ENCODE measurements at regions not wholly inside any gene's neighbourhood (a gene's known extent, or its start where the extent isn't known, plus 50 kb on each side); places are given as distances from the start of the nearest gene placed in this dataset.

DNA sequence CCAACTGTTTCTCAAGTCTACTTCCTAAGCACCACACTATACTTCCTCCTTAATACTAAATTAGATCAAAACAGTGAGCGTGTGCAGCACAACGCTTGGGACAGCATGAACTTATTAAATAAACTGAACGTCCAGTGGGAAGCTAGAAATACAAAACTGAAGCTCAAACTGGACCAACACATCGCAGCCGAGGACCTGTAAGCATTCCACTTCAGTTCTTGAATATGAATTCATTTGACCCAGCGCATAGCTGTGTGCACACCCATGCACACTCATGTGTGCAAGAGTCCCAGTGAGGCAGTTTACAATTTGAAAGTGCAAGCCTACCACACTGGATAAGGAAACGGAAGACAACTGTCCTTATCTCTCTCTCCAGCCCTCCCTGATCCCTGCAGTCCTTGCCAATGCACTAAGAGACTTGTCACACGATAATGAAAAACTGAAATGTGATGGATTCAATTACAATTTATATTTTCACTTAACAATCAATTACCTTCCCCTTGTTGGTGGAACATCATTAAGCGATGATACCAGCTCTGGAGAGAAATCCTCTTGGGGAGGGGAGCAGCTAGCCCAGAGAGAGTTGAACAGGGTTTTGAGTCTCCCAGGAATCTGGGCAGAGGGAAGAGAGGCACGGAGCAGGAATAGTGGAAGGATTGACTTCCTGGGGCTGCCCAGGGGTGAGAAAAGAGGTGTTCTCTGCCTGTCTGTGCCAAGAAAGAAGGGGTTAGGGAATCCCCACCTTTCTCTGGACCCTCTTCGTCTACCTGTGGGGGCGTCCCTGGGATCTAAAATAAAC, 186.5 kb upstream of the KLHL29 start:
- no peak for DNase-seq

DNA sequence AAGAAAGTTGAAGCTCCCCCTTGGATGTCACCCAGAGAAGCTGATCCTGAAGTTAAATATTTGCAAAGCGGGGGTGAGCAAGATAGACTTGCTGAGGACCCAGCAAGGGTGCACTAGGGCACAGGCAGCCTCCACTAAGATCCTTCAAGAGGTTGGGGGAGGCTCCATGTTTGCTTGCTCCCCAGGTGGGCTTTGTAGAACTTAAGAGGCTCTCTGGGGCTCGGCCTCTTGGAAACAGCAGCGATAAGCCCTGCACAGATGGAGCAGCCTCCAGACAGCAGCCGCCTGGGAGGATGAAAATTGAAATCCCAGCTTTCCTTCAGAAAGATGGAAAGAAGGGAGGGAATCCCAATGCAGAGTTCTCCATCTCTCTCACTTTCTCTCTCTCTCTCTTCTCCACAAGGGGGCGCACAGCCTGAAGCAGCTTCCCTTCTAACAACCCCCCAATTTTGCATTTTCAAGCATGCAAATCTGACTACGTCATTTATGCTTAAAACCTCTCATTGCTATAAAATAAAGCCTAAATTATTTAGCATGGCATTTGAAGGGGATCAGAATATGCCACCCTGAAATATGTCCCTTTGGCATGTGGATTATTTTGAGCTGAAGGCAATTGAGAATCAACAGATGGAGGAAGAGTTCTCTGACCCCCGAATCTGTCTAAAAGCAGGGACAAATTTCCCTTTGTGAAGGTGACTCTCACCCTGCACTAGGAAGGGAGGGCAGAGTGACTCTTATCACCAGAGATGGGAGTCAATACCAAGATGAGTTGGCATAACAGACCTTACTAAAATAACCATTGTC, 185.7 kb upstream of the KLHL29 start:
- no peak for DNase-seq

DNA sequence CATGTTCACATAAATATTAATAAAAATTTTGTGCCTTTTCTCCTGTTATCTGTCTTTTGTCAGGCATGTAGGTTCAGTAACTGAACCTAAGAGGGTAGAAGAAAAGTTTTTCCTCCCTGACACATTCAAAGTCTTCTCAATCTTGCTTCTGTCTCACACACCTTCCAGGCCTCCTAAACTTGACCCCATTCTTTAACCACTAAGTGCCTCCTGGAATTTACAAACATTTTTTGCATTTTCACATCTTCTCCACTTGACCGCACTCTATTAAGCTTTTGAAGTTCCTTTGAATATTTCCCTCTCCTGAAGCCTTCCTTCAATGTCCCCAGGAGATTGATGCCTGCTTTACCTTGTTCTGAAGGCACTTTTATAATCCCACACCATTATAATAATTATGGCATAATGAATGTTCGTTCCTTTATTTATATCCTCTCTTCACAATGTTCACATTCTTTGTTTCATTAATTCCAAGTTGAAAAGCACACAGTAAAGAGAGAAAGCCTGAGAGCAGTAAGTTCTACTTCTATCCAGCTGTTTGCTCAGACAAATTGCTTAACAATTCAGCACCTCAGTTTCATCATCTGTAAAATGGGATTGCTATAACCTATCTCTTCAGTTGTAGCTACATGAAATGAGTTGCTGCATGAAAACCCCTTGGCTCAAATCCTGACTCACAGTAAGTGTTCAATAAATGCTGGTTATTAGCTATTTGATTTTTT, 184.8 kb upstream of the KLHL29 start:
- no peak for DNase-seq

DNA sequence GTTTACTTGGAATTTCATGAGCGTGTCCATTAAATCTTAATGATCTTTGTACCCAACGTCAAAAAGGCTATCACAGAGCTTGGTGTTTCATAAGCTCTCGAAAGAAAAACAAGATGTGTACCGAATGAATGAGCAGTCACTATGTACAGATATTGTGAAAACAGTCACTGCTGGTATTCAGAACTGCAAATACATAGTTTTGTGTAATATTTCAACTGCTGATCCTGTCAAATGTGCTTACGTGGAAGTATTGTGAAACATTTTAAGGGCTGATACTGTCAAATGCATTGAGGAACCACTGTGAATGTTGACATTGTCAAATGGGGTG, 184.2 kb upstream of the KLHL29 start:
- DNase-seq, result no peak

DNA sequence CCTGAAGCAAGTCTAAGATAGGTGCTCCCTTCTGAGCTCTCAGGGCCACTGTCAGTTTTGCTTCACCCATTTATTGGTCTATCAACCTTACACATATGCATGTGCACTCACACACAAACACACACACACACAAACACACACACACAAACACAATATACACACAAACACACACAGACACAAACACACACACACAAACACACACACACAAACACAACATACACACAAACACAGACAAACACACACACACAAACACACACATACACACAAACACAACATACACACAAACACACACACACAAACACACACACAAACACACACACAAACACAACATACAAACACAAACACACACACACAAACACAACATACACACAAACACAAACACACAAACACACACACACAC, 181.6 kb upstream of the KLHL29 start:
- no peak for DNase-seq

GRCh38 chr2:23204685-23205242, 180.2 kb upstream of the KLHL29 start:
- DNase-seq, result no peak

- DNase-seq, result no peak
These were observed 178.3 kb upstream of the KLHL29 start for GRCh38 chr2:23206650-23207049.

- no peak for DNase-seq
These were observed 177.1 kb upstream of the KLHL29 start for GRCh38 chr2:23207871-23208270.

DNA sequence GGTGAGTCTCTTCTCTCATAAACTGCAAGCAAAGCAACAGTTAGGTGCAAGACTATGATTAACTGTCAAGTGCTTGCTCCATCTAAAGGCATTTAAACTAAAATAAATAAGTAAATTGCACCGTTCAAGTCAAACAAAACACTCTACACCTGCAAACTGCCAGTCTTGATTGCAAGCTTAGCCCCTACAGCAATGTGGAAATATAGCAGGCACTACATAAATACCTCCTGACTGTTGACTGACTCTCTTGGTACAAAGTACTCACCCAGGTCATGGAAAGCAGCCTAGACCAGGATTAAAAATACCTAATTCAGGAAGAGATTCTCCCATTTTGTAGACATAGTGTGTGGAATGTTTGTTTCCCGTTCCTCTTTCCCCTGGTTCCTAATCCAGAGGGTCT, 176.6 kb upstream of the KLHL29 start:
- DNase-seq, result no peak

- no peak for DNase-seq
These were observed 175.9 kb upstream of the KLHL29 start for GRCh38 chr2:23209059-23209458.

DNA sequence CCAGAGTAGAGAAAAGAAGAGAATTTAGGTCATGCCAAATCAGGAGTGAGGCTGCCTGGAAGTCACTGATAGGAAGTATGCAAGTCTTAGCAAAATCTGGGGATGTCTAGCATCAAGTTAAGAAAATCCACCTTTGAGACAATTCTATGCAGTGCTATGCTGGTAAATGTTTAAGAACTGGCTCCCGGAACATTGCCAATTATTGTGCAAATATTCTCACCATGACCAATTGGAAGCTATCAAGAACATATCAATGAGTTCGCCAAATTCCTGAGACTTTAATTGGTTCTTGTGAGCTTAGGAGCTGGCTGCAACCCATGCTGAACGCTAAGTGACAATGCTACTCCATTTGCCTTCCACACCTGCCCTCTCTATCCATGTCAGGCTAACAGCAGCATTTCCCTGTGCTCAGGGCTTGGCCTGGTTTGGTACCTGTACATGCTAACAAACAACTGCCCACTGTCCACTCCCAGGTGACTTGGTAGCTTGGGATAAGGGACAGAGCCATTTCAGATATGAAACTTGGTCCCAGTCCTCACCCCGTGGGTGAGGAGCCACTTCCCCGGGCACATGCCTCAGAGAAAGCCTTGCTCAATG, 172.9 kb upstream of the KLHL29 start:
- no peak for DNase-seq

- DNase-seq, result no peak
These were observed 171.8 kb upstream of the KLHL29 start for GRCh38 chr2:23213196-23213595.

GRCh38 chr2:23215016-23215415, 170.0 kb upstream of the KLHL29 start:
- no peak for DNase-seq

- DNase-seq, result no peak
These were observed 165.3 kb upstream of the KLHL29 start for GRCh38 chr2:23219666-23220065.

DNA sequence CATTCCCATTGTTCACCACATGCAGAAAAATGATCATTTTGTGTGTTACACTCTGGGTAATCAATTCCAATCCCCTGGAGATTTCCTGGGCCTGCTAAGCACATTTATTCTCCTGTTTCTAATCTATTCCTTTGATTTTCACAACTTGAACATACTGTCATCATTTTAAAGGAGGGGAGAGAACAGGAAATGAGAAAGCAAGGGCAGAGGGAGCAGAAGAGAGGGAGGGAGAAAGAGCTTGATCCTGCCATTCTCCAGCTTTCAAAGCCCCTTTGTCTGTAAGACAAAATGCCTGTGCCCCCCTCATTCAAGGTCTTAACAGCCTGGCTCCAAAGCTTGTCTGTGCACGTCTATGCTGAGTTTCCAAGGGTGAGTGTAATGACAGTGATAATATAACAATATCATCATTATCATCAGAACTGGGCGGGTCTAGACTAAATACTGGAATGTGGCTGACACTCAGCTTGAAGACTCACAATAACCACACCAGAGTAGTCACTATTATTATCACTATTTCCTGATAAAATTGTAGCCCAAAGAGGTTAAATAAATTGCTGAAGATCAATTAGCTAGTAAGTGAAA, 164.4 kb upstream of the KLHL29 start:
- no peak for DNase-seq

DNA sequence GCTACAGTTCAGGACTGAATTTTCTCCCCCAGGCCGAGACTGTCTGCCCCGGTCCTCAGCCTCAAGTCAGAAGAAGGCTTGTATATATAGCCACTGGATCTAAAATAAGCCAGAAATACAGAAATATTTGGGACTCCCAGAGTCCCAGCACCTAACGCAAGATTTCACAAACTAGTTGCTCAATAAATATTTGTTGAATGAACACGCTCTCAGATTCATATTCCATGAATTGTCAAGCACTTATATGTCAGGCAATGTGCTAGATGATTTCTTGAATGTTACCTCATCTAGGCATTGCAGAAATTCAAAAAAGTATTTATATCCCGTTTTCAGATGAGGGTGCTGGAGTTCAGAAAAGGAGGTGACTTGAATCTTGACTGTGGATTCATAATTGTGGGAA, 163.7 kb upstream of the KLHL29 start:
- no peak for DNase-seq

GRCh38 chr2:23221901-23222300, 163.1 kb upstream of the KLHL29 start:
- no peak for DNase-seq

DNA sequence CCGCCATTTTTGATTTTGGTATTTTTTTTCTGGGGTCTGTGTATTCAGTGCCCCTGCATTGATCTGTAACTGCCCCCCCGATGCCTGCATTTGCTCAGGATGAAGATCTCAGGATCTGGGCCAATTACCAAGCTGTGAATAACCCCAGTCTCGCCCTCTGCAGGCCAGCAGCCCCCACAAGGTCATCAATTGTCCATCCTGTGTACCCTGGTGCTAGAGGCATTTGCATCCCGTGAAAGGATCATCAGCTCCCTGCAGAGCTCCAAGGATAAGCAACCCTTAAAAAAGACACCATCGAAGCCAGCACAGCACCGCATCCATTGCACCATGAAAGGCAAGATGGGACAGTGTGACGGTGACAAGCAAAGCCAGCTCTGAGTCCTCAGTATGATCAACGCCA, 154.1 kb upstream of the KLHL29 start:
- DNase-seq, result peak; percentile 6

DNA sequence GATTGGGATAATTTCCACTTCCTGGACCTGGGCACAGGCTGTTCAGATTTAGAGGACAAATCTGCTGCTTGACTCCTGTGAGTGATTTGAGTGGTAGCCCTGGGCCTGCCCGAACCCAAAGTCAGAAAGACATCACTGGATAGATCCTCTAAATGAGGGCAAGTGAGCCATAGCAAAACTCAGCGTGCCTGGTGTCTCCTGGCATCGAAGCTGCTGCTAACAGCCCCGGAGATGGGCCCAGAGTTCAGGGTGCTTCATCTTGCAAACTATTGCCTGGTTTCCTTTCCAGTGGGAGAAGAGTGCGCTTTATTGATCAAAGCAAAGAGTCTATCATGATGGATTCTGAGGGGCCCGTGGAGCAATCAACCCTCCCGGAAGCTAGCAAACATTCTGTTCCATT, 153.1 kb upstream of the KLHL29 start:
- no peak for DNase-seq

DNA sequence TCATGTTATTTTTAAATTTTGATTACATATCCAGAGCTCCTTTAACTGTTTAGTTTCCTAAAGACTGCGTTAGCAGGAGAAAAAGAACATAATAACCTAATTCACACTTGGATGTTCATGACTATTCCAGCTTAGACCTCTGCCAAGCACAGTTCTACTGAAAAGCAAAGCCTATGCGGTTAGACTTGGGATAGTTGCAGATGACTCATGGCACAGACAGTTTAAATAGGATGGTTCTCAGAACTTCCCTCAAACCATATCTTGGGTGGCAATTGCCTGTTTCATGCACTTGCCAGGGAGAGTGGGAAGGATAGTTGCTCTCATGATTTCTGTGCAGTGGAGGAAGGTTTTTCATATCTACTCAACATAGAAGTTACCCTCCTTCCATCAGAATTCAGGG, 149.7 kb upstream of the KLHL29 start:
- no peak for DNase-seq

DNA sequence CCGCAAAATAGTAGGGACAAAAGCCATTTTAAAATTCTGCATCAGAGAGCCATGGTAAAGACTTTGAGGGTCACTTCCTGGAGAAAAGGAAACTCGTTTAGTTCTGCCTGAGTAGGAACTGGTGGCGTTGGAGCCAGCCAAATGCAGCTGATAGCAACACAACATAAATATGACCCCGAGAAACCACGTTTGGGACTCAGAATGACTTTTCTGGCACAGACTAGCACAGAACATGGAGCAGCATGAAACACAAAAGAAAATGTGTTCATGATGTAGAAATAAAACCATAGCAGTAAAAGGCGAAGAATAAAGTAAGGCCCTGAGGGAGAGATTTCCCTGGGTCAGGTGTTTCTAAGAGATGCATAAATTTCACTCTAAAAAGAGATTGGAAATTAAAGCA, 149.2 kb upstream of the KLHL29 start:
- no peak for DNase-seq

GRCh38 chr2:23237147-23237546, 147.8 kb upstream of the KLHL29 start:
- no peak for DNase-seq
